Progenitor cell of endocrine pancreas (in vitro differentiated cells): ENCODE measurements at regions not wholly inside any gene's neighbourhood (a gene's known extent, or its start where the extent isn't known, plus 50 kb on each side); places are given as distances from the start of the nearest gene placed in this dataset.
A peak's percentile ranks its signal among the peaks of the same experiment; 100 is the strongest.
"Not testable (repeated sequence)": the region's sequence is repeated elsewhere in the genome, so short reads cannot be mapped to it uniquely, and the experiment has no call there.

ENCODE experiments used
- DNase-seq: peaks from one replicate; pipeline ENCODE4 v3.0.0; 2021; ENCODE audit warnings: low spot score; ENCODE audit not compliant: unreplicated experiment
- H3K27ac Mint-ChIP-seq: 2 replicates; pipeline ENCODE4 v1.8.0; 2021; ENCODE audit warnings: mild to moderate bottlenecking, moderate library complexity, mixed read lengths
- H3K27me3 Mint-ChIP-seq: 2 replicates; pipeline ENCODE4 v1.8.0; 2021; ENCODE audit warnings: mixed read lengths
- H3K36me3 Mint-ChIP-seq: 2 replicates; pipeline ENCODE4 v1.8.0; 2022; ENCODE audit warnings: mixed read lengths; ENCODE audit not compliant: insufficient read depth
- H3K4me1 Mint-ChIP-seq: 2 replicates; pipeline ENCODE4 v1.8.0; 2021; ENCODE audit warnings: low read depth, mixed read lengths
- H3K4me3 Mint-ChIP-seq: 2 replicates; pipeline ENCODE4 v1.8.0; 2021; ENCODE audit warnings: low read depth, mild to moderate bottlenecking, moderate library complexity, mixed read lengths
- H3K9me3 Mint-ChIP-seq: 2 replicates; pipeline ENCODE4 v1.8.0; 2021; ENCODE audit warnings: low read depth, mixed read lengths
- TF ChIP-seq, protein P1 (sequence below): fragments of 200-600 bp; sonication (generic); IDR thresholded peaks from one replicate; pipeline ENCODE4 v1.5.0; 2021; ENCODE audit warnings: antibody characterized with exemption, mild to moderate bottlenecking; ENCODE audit not compliant: unreplicated experiment

DNA sequence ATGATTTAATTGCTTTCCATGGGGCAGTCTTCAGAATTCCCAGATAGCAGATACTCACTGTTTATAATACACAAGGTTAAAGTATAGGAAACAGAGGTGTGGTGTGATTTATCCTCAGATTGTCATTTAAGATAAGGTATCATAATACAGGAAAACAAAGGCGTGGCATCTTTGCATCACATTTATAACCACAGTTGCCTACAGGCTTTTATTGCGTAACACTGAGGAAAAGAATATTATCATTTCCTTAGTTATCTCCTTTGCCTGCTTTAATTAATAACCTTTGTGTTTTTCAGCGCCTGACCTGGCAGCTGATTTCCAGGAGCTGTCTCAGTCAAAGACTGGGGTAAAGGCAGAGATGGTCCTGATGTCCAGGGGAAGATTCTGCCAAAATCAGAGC lies 68.8 kb downstream of the SSX7 start:
- no peaks in the 10 kb centered on the region for H3K27me3 Mint-ChIP-seq
- H3K36me3 Mint-ChIP-seq = no peaks in the 10 kb centered on the region
- DNase-seq = no peak
- H3K9me3 Mint-ChIP-seq = peaks cover 4% of the 10 kb centered on the region
- H3K27ac Mint-ChIP-seq = no peak overlapping the region
- no peaks in the 10 kb centered on the region for H3K4me1 Mint-ChIP-seq
- TF ChIP-seq, protein P1, sequence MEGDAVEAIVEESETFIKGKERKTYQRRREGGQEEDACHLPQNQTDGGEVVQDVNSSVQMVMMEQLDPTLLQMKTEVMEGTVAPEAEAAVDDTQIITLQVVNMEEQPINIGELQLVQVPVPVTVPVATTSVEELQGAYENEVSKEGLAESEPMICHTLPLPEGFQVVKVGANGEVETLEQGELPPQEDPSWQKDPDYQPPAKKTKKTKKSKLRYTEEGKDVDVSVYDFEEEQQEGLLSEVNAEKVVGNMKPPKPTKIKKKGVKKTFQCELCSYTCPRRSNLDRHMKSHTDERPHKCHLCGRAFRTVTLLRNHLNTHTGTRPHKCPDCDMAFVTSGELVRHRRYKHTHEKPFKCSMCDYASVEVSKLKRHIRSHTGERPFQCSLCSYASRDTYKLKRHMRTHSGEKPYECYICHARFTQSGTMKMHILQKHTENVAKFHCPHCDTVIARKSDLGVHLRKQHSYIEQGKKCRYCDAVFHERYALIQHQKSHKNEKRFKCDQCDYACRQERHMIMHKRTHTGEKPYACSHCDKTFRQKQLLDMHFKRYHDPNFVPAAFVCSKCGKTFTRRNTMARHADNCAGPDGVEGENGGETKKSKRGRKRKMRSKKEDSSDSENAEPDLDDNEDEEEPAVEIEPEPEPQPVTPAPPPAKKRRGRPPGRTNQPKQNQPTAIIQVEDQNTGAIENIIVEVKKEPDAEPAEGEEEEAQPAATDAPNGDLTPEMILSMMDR = no peak
- no peak overlapping the region for H3K4me3 Mint-ChIP-seq

DNA sequence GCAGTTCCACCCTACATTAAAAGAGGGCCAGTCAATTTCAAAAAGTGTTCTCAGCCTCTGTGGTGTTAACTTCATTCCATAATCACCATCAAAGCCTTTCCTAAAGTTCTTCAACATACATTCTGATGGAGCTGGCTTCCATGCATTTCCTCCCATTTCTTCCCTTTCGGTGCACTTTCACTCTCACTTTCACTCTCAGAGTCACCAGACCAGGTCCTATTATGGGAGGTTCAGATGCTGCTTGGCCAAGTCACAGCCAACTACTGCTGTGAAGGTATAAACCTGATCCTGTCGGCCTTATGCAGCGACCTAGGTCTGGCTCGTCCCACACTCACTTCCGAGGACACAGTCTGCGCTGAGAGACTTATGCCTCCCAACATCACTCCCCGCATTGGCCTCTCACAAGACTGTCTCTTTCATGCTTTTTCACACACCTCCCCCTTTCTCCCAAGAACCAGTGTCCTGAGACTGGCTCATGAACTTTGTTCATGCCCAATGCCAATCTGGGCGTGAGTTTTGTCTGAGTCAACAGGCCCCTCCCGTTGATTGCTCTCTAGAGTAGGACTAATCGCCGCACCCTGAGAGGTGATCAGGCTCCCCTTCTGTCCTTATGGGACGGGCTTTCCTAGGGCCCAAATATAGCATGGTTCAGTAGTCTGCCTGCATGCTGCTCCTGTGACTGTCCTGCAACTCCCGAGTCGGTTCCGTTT lies 60.8 kb upstream of the XAGE1B start:
- Mint-ChIP-seq H3K9me3 (peaks cover 22% of the 10 kb centered on the region), H3K4me3 (no peak overlapping the region), H3K36me3 (no peaks in the 10 kb centered on the region), H3K27ac (peak overlapping the region; percentile 64), H3K27me3 (no peaks in the 10 kb centered on the region), H3K4me1 (no peaks in the 10 kb centered on the region)
- TF ChIP-seq, protein P1 = no peak
- no peak for DNase-seq

DNA sequence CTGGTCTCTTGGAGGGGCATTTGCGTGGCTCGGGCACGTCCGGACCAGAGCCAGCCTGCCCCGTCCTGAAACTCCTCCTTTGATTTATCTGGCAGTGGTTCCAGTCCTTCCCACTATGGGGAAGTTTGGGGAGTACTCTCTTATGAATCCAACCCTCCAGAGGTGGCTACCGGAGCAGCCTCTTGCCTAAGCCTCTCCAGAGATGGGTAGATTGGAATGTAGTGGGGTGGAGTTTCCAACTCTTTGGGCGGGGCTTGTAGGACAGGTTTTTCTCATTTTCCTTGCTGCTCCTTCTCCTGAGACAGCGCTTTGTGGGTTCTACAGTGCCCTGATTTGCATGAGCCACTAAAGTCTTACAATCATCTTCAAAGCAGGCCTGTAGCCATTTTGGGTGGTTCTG lies 60.1 kb upstream of the XAGE1B start:
- H3K9me3 Mint-ChIP-seq = peaks cover 18% of the 10 kb centered on the region
- no peak for DNase-seq

DNA sequence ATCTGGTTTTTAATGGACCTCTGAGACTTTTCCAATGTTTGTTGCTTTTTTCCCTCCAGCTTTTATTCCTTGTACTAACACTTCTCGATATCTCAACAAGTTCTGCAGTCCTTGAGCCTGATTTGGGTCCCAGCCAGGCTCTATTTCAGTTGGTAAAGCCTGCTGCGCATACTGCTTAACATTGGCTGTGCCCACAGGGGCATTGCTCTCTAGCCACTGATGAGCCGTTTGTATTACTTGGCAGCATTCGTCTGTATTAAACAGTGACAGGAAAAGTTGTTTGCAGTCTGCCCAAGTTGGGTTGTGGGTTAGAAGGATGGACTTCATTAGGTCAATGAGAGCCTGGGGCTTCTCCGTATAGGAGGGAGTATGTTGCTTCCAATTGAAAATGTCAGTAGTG lies 59.6 kb upstream of the XAGE1B start:
- Mint-ChIP-seq H3K4me3 (no peak overlapping the region), H3K27me3 (no peaks in the 10 kb centered on the region), H3K27ac (no peak overlapping the region), H3K9me3 (peaks cover 18% of the 10 kb centered on the region), H3K36me3 (no peaks in the 10 kb centered on the region), H3K4me1 (no peaks in the 10 kb centered on the region)
- TF ChIP-seq, protein P1 = no peak
- no peak for DNase-seq

More for the DNA sequence above, 60.1 kb upstream of the XAGE1B start:
- Mint-ChIP-seq H3K36me3 (no peaks in the 10 kb centered on the region), H3K27me3 (no peaks in the 10 kb centered on the region), H3K4me3 (no peak overlapping the region), H3K27ac (peak overlapping the region; percentile 46), H3K4me1 (no peaks in the 10 kb centered on the region)
- TF ChIP-seq, protein P1 = no peak

DNA sequence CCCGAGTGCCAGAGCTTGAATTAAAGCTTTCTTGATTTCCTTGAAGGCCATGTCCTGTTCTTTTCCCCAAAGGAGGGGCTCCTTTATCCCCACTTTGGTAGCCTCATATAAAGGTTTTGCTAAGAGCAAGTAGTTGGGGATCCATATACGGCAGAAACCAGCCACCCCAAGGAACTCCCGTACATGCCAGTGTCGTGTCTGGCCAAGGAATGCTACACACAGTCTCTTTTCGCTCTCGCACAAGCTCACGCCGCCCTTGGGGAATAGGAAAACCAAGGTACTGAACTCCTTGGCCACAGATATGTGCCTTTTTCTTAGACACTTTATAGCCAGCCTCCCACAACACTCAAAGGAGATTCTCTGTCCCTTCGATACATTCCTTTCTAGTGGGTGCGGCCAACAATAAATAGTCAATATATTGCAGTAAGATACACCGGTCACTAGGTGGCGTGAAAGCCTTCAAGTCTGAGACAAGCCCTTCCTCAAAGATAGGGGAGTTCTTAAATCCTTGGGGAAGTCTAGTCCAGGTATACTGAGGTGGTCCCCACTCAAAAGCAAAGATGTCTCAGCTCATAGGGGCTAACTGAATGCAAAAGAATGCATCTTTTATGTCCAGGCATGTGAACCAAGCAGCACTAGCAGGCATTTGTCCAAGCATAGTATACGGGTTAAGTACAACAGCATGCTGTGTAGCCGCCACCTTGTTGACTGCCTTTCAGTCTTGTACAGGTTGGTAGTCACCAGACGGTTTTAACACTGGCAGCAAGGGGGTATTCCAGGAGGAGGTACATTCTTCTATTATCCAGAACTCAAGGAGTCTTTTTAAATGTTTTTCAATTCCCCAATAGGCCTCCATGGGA lies 57.8 kb upstream of the XAGE1B start:
- TF ChIP-seq, protein P1 = peak; percentile 59
- no peaks in the 10 kb centered on the region for H3K4me1 Mint-ChIP-seq
- H3K36me3 Mint-ChIP-seq = no peaks in the 10 kb centered on the region
- no peaks in the 10 kb centered on the region for H3K27me3 Mint-ChIP-seq
- H3K9me3 Mint-ChIP-seq = peaks cover 14% of the 10 kb centered on the region
- H3K4me3 Mint-ChIP-seq = no peak overlapping the region
- peak overlapping the region; percentile 76 for H3K27ac Mint-ChIP-seq
- DNase-seq = no peak

DNA sequence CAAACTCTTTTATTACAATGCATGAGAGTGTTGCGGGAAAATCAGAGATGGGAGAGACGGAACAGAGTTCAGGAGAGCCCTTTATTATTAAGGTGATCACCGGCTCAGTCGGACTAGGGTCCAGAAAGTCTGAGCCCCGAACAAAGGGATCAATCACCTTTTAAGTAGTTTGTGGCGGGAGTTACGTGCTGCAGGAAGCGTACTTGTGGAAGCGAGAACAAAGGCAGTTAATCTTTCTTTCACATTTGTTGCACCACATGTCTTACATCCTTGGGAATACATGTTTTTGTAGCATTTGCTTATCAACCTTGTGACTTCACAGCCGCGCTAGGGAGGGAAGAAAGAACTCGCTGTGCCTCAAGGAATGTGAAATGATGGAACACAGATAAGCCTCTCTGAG lies 51.3 kb upstream of the XAGE1B start:
- H3K9me3 Mint-ChIP-seq = peaks cover 13% of the 10 kb centered on the region
- H3K4me3 Mint-ChIP-seq, H3K27me3 Mint-ChIP-seq, H3K27ac Mint-ChIP-seq, H3K36me3 Mint-ChIP-seq, DNase-seq, H3K4me1 Mint-ChIP-seq: not testable (repeated sequence)
